ENCODE measurements at regions not wholly inside any gene's neighbourhood (a gene's known extent, or its start where the extent isn't known, plus 50 kb on each side); places are given as distances from the start of the nearest gene placed in this dataset.

- H3K4me1 ChIP-seq = peaks cover 0 to 3% of the 10 kb centered on the region in 2 donors
- intact Hi-C loops (cut with DNase I) = no loop called here
- H3K27ac ChIP-seq = no peak overlapping the region
- no peak for DNase-seq (ENCODE audit: low spot score in 2 of 2)
- H3K4me3 ChIP-seq = no peak overlapping the region
- no peak for TF ChIP-seq CTCF (IDR thresholded peaks at IDR 0.05)
- no peaks in the 10 kb centered on the region for H3K27me3 ChIP-seq
- H3K36me3 ChIP-seq = no peaks in the 10 kb centered on the region
- H3K9me3 ChIP-seq = no peaks in the 10 kb centered on the region
These were observed 982.3 kb downstream of the ROBO2 start for GRCh38 chr3:78022232-78022631.

GRCh38 chr3:78023257-78023656 lies 983.4 kb downstream of the ROBO2 start:
- Histone ChIP-seq H3K4me1 (peaks cover 0 to 3% of the 10 kb centered on the region in 2 donors), H3K9me3 (no peaks in the 10 kb centered on the region), H3K36me3 (no peaks in the 10 kb centered on the region), H3K27ac (no peak overlapping the region), H3K27me3 (no peaks in the 10 kb centered on the region), H3K4me3 (no peak overlapping the region)
- no peak for DNase-seq (ENCODE audit: low spot score in 2 of 2)
- no peak for TF ChIP-seq CTCF (IDR thresholded peaks at IDR 0.05)
- intact Hi-C loops (cut with DNase I) = no loop called here

DNA sequence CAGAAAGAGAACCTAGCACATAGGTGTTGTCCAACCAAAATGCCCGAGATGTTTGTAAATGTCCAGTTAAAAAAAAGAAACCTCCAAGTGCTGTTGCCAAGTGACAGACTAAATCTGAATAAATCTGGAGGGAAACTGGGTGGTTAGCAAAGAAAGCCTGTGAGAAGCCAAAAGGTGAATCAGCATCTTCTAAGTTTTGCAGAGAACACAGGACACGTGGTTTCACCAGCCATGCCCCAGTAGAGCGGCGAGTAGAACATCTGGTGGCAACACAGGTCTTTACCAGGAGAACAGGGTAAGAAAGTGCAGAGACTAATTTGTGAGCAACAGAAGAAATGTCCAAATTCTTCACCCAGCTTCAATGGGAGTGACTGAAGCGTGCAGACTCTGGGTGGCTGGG lies 986.0 kb downstream of the ROBO2 start:
- intact Hi-C loops (cut with DNase I) = no loop called here
- Histone ChIP-seq H3K27me3 (no peaks in the 10 kb centered on the region), H3K9me3 (no peaks in the 10 kb centered on the region), H3K4me1 (peaks cover 0 to 3% of the 10 kb centered on the region in 2 donors), H3K27ac (peak overlapping the region; percentile 50 to 60), H3K4me3 (no peak overlapping the region), H3K36me3 (no peaks in the 10 kb centered on the region)
- no peak for TF ChIP-seq CTCF (IDR thresholded peaks at IDR 0.05)
- DNase-seq (ENCODE audit: low spot score in 2 of 2) = no peak

- no peak for DNase-seq (ENCODE audit: low spot score in 2 of 2)
- Histone ChIP-seq H3K27ac (peak overlapping the region; percentile 50 to 60), H3K9me3 (no peaks in the 10 kb centered on the region), H3K36me3 (no peaks in the 10 kb centered on the region), H3K27me3 (no peaks in the 10 kb centered on the region), H3K4me3 (no peak overlapping the region), H3K4me1 (peaks cover 0 to 3% of the 10 kb centered on the region in 2 donors)
- intact Hi-C loops (cut with DNase I) = no loop called here
- TF ChIP-seq CTCF (IDR thresholded peaks at IDR 0.05) = no peak
These were observed 986.5 kb downstream of the ROBO2 start for GRCh38 chr3:78026318-78026828.

- no peaks in the 10 kb centered on the region for H3K27me3 ChIP-seq
- DNase-seq (ENCODE audit: low spot score in 2 of 2) = no peak
- H3K36me3 ChIP-seq = no peaks in the 10 kb centered on the region
- H3K4me1 ChIP-seq = peaks cover 0 to 3% of the 10 kb centered on the region in 2 donors
- H3K9me3 ChIP-seq = no peaks in the 10 kb centered on the region
- TF ChIP-seq CTCF (IDR thresholded peaks at IDR 0.05) = no peak
- intact Hi-C loops (cut with DNase I) = no loop called here
- no peak overlapping the region for H3K4me3 ChIP-seq
- H3K27ac ChIP-seq = no peak overlapping the region
These were observed 989.9 kb downstream of the ROBO2 start for GRCh38 chr3:78029775-78030174.

GRCh38 chr3:78035131-78035641 lies 995.3 kb downstream of the ROBO2 start:
- Histone ChIP-seq H3K27me3 (no peaks in the 10 kb centered on the region), H3K36me3 (no peaks in the 10 kb centered on the region), H3K4me3 (no peak overlapping the region), H3K9me3 (no peaks in the 10 kb centered on the region), H3K27ac (no peak overlapping the region), H3K4me1 (no peaks in the 10 kb centered on the region)
- no peak for DNase-seq (ENCODE audit: low spot score in 2 of 2)
- no peak for TF ChIP-seq CTCF (IDR thresholded peaks at IDR 0.05)
- intact Hi-C loops (cut with DNase I) = no loop called here
